Naive thymus-derived CD8-positive, alpha-beta T cell (primary cell): ENCODE measurements at regions not wholly inside any gene's neighbourhood (a gene's known extent, or its start where the extent isn't known, plus 50 kb on each side); places are given as distances from the start of the nearest gene placed in this dataset.
"Not testable (repeated sequence)": the region's sequence is repeated elsewhere in the genome, so short reads cannot be mapped to it uniquely, and the experiment has no call there.

Experiments
- ATAC-seq, 2 donors: fragments of 150-1000 bp; cut with Tn5 transposase in 1 of 2; sonication (Bioruptor Pico), chemical (Tn5 transposase) in 1 of 2; 1 replicate in 1 of 2; 2 replicates in 1 of 2; pipeline ENCODE4 v1.10.0; 2021; ENCODE audit warnings: mild to moderate bottlenecking in 2 of 2, moderate library complexity in 2 of 2
- POLR2A ChIA-PET: fragments of 350-600 bp; sonication (Branson Sonifier 250); formaldehyde crosslinking; loops from one replicate; lab custom pipeline; 2021; ENCODE audit warnings: antibody characterized with exemption; lab: Charles Lee
- DNase-seq, 10 donors: peaks; one replicate each; pipeline versions ENCODE4 v3.0.0 to v3.0.0-alpha.2; 2020 to 2022
- H3K27ac Mint-ChIP-seq, 10 donors: one replicate each; pipeline ENCODE4 v1.8.0; 2020 to 2022; ENCODE audit warnings: mild to moderate bottlenecking in 10 of 10, mixed read lengths in 10 of 10, moderate library complexity in 4 of 10, inconsistent platforms in 1 of 10
- H3K27me3 Mint-ChIP-seq, 5 donors: one replicate each; pipeline ENCODE4 v1.8.0; 2021 to 2022; ENCODE audit warnings: mixed read lengths in 5 of 5
- H3K36me3 Mint-ChIP-seq, 3 donors: one replicate each; pipeline ENCODE4 v1.8.0; 2020 to 2022; ENCODE audit warnings: mixed read lengths in 3 of 3, mild to moderate bottlenecking in 2 of 3, inconsistent platforms in 1 of 3
- H3K4me1 Mint-ChIP-seq, 4 donors: one replicate each; pipeline ENCODE4 v1.8.0; 2021 to 2022; ENCODE audit warnings: mixed read lengths in 4 of 4
- H3K4me3 Mint-ChIP-seq, 10 donors: one replicate each; pipeline ENCODE4 v1.8.0; 2020 to 2022; ENCODE audit warnings: mild to moderate bottlenecking in 10 of 10, mixed read lengths in 10 of 10, moderate library complexity in 6 of 10, inconsistent platforms in 1 of 10
- H3K9me3 Mint-ChIP-seq, 9 donors: one replicate each; pipeline ENCODE4 v1.8.0; 2020 to 2022; ENCODE audit warnings: mixed read lengths in 9 of 9, mild to moderate bottlenecking in 3 of 9, inconsistent platforms in 1 of 9, moderate library complexity in 1 of 9

DNA sequence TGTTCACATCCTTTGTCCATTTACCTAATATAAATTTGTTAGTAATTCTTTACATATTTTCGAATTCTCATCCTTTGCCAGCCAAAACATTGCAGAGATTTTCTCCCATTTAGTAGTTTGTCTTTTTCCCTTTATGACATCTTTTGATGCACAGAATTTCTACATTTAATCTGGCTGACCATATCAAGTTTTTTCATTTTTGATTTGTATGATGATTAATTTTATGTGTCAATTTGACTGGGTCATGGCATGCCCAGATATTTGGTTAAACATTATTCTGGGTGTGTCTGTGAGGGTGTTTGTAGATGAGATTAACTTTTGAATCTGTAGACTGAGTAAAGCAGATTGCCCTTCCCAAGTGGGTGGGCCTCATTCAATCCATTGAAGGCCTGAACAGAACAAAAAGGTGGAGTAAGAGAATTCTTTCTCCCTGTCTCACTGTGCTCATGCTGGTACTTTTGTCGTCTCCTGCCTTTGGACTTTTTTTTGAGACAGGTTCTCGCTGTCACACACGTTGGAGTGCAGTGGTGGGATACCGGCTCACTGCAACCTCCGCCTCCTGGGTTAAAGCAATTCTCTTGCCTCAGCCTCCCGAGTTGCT, 72.1 kb upstream of the EPB41L1 start:
- POLR2A ChIA-PET = no interaction called here
- no peak for ATAC-seq
- no peaks in the 10 kb centered on the region for H3K9me3 Mint-ChIP-seq
- peaks cover 0 to 2% (median 0%) of the 10 kb centered on the region in 4 donors for H3K4me1 Mint-ChIP-seq
- peaks cover 0 to 9% (median 0%) of the 10 kb centered on the region in 3 donors for H3K36me3 Mint-ChIP-seq
- no peak overlapping the region for H3K4me3 Mint-ChIP-seq
- no peak for DNase-seq
- H3K27ac Mint-ChIP-seq = no peak overlapping the region
- H3K27me3 Mint-ChIP-seq = peaks cover 5 to 25% (median 16%) of the 10 kb centered on the region in 5 donors

DNA sequence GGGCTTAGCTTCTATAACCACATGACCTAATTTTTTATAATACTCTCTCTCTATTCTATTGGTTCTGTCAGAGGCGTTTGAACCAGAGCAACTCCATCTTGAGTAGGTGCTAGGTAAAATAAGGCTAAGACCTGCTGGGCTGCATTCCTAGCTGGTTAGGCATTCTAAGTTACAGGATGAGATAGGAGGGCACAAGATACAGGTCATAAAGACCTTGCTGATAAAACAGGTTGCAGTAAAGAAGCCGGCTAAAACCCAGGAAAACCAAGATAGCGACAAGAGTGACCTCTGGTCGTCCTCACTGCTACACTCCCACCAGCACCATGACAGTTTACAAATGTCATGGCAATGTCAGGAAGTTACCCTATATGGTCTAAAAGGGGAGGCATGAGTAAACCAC, 71.3 kb upstream of the EPB41L1 start:
- DNase-seq, H3K4me1 Mint-ChIP-seq, POLR2A ChIA-PET, H3K9me3 Mint-ChIP-seq, ATAC-seq, H3K4me3 Mint-ChIP-seq, H3K27ac Mint-ChIP-seq: not testable (repeated sequence)
- Mint-ChIP-seq H3K36me3 (peaks cover 0 to 13% (median 0%) of the 10 kb centered on the region in 3 donors), H3K27me3 (peaks cover 8 to 25% (median 18%) of the 10 kb centered on the region in 5 donors)

DNA sequence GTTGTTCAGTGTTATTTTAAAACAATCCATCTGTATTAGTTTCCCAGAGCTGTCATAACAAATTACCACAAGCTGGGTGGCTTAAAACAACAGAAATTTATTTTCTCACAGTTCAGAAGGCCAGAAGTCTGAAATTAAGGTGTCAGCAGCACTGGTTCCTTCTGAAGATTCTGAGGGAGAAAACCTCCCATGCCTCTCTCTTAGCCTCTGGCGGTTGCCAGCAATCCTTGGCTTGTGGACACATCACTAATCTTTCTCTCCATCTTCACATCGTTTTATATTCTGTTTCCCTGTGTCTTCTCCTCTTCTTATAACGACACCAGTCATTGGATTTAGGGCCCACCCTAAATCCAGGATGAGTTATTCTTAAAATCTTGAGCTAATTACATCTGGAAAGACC, 70.2 kb upstream of the EPB41L1 start:
- peaks cover 0 to 13% (median 0%) of the 10 kb centered on the region in 3 donors for H3K36me3 Mint-ChIP-seq
- H3K4me3 Mint-ChIP-seq = no peak overlapping the region
- no peaks in the 10 kb centered on the region for H3K9me3 Mint-ChIP-seq
- H3K27me3 Mint-ChIP-seq = peaks cover 8 to 25% (median 18%) of the 10 kb centered on the region in 5 donors
- ATAC-seq (no peak), DNase-seq (no peak)
- peaks cover 0 to 2% (median 0%) of the 10 kb centered on the region in 4 donors for H3K4me1 Mint-ChIP-seq
- POLR2A ChIA-PET = no interaction called here
- H3K27ac Mint-ChIP-seq = no peak overlapping the region

- Mint-ChIP-seq H3K27ac (no peak overlapping the region), H3K36me3 (peaks cover 0 to 13% (median 0%) of the 10 kb centered on the region in 3 donors), H3K4me3 (no peak overlapping the region), H3K4me1 (peaks cover 0 to 2% (median 0%) of the 10 kb centered on the region in 4 donors), H3K27me3 (peaks cover 6 to 29% (median 21%) of the 10 kb centered on the region in 5 donors), H3K9me3 (no peaks in the 10 kb centered on the region)
- POLR2A ChIA-PET = no interaction called here
- DNase-seq (no peak), ATAC-seq (no peak)
Measured at GRCh38 chr20:36084897-36085613, 69.5 kb upstream of the EPB41L1 start.

GRCh38 chr20:36085686-36086267, 68.8 kb upstream of the EPB41L1 start:
- peaks cover 0 to 13% (median 0%) of the 10 kb centered on the region in 3 donors for H3K36me3 Mint-ChIP-seq
- POLR2A ChIA-PET = no interaction called here
- DNase-seq = no peak
- peaks cover 9 to 36% (median 26%) of the 10 kb centered on the region in 5 donors for H3K27me3 Mint-ChIP-seq
- ATAC-seq = no peak
- no peaks in the 10 kb centered on the region for H3K9me3 Mint-ChIP-seq
- H3K4me1 Mint-ChIP-seq = peaks cover 0 to 2% (median 0%) of the 10 kb centered on the region in 4 donors
- no peak overlapping the region for H3K27ac Mint-ChIP-seq
- no peak overlapping the region for H3K4me3 Mint-ChIP-seq

GRCh38 chr20:36086767-36087166, 67.8 kb upstream of the EPB41L1 start:
- Mint-ChIP-seq H3K27me3 (peaks cover 15 to 46% (median 35%) of the 10 kb centered on the region in 5 donors), H3K4me3 (no peak overlapping the region), H3K9me3 (no peaks in the 10 kb centered on the region), H3K27ac (no peak overlapping the region), H3K36me3 (peaks cover 0 to 13% (median 0%) of the 10 kb centered on the region in 3 donors), H3K4me1 (peaks cover 3 to 5% (median 3%) of the 10 kb centered on the region in 4 donors)
- DNase-seq (no peak), ATAC-seq (no peak)
- POLR2A ChIA-PET = no interaction called here

- no peak overlapping the region for H3K4me3 Mint-ChIP-seq
- H3K27me3 Mint-ChIP-seq = peaks cover 23 to 53% (median 39%) of the 10 kb centered on the region in 5 donors
- no peaks in the 10 kb centered on the region for H3K9me3 Mint-ChIP-seq
- H3K4me1 Mint-ChIP-seq = peaks cover 10 to 18% (median 14%) of the 10 kb centered on the region in 4 donors
- POLR2A ChIA-PET = no interaction called here
- H3K36me3 Mint-ChIP-seq = peaks cover 0 to 8% (median 0%) of the 10 kb centered on the region in 3 donors
- DNase-seq (no peak), ATAC-seq (no peak)
- no peak overlapping the region for H3K27ac Mint-ChIP-seq
Measured at GRCh38 chr20:36090223-36090622, 64.3 kb upstream of the EPB41L1 start.

- no peak for DNase-seq
- peaks cover 23 to 56% (median 38%) of the 10 kb centered on the region in 5 donors for H3K27me3 Mint-ChIP-seq
- no peaks in the 10 kb centered on the region for H3K9me3 Mint-ChIP-seq
- peaks cover 0 to 8% (median 0%) of the 10 kb centered on the region in 3 donors for H3K36me3 Mint-ChIP-seq
- no peak for ATAC-seq
- POLR2A ChIA-PET = no interaction called here
- H3K4me3 Mint-ChIP-seq = peak overlapping the region; percentile 59 to 88 (median 70)
- H3K4me1 Mint-ChIP-seq = peaks cover 10 to 18% (median 14%) of the 10 kb centered on the region in 4 donors
- peak overlapping the region in 1 of 10 donors; percentile 9 for H3K27ac Mint-ChIP-seq
Measured at GRCh38 chr20:36091561-36092397, 62.8 kb upstream of the EPB41L1 start.

DNA sequence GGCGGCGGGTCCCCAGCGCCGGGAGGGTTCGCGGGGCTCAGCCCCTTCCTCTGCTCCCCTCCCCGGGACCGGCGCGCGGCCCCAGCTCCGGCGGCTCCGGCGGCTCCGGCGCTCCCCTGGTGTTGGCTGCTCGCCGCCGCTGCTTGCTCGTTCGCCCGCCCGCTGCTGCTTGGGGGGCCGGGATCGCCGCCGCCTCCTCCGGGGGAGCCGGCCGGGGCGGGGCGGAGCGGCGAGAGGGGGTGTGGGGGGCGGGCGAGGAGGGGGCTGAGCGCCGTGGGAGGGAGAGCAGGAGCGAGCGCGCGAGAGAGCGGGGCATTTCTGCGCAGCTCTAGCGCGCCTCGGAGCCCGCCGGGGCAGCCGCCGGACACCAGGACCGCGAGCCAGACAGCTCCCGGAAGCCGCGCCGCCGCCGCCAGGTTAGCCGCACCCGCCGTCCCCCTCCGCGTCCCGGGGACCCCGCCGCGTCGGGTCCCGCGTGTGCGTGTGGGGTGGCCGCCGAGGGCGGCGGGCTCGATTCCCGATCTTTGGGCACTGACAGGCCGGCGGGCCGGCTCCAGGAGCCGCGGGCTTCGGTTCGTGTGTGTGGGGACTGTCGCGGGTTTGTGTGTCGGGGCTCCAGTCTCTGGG, 62.0 kb upstream of the EPB41L1 start:
- Mint-ChIP-seq H3K27ac (peak overlapping the region in 7 of 10 donors; percentile 60 to 90 (median 74)), H3K4me1 (peaks cover 12 to 18% (median 16%) of the 10 kb centered on the region in 4 donors), H3K9me3 (no peaks in the 10 kb centered on the region), H3K36me3 (peaks cover 0 to 8% (median 0%) of the 10 kb centered on the region in 3 donors), H3K4me3 (peak overlapping the region; percentile 73 to 97 (median 91)), H3K27me3 (peaks cover 23 to 55% (median 38%) of the 10 kb centered on the region in 5 donors)
- POLR2A ChIA-PET = no interaction called here
- ATAC-seq (peak; percentile 37 to 59), DNase-seq (peak in 6 of 10 donors; percentile 6 to 30 (median 10))

- peaks cover 15 to 25% (median 19%) of the 10 kb centered on the region in 4 donors for H3K4me1 Mint-ChIP-seq
- POLR2A ChIA-PET = no interaction called here
- H3K27ac Mint-ChIP-seq = peak overlapping the region in 9 of 10 donors; percentile 2 to 90 (median 63)
- H3K27me3 Mint-ChIP-seq = peaks cover 20 to 48% (median 35%) of the 10 kb centered on the region in 5 donors
- DNase-seq (peak in 9 of 10 donors; percentile 7 to 75 (median 41)), ATAC-seq (peak; percentile 60 to 68)
- H3K36me3 Mint-ChIP-seq = peaks cover 0 to 4% (median 0%) of the 10 kb centered on the region in 3 donors
- no peaks in the 10 kb centered on the region for H3K9me3 Mint-ChIP-seq
- H3K4me3 Mint-ChIP-seq = peak overlapping the region; percentile 73 to 97 (median 91)
Measured at GRCh38 chr20:36093025-36093803, 61.3 kb upstream of the EPB41L1 start.

DNA sequence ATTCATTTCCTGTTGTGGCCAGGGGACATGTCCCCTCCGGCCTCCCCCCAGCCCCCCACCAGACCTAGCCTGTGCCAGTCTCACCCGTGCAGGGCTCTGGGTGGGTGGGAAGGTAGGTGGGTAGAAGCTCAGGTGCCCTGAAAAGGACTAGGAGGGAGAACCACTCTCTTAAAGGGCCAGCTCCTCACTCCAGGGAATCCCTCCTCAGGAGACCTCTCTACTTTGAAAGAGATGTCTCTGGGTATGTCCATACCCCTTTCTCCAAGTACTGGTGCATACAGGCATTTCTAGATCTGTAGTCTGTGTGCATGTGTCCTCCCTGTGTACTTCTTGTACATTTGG, 60.8 kb upstream of the EPB41L1 start:
- Mint-ChIP-seq H3K27me3 (peaks cover 20 to 44% (median 32%) of the 10 kb centered on the region in 5 donors), H3K36me3 (peaks cover 0 to 4% (median 0%) of the 10 kb centered on the region in 3 donors), H3K4me3 (peak overlapping the region; percentile 48 to 93 (median 72)), H3K9me3 (no peaks in the 10 kb centered on the region), H3K4me1 (peaks cover 17 to 29% (median 19%) of the 10 kb centered on the region in 4 donors), H3K27ac (peak overlapping the region in 1 of 10 donors; percentile 2)
- POLR2A ChIA-PET = no interaction called here
- no peak for DNase-seq
- peak; percentile 24 for ATAC-seq
